Right forelimb (tissue), 1 donor: ENCODE measurements at regions not wholly inside any gene's neighbourhood (a gene's known extent, or its start where the extent isn't known, plus 50 kb on each side); places are given as distances from the start of the nearest gene placed in this dataset.

ENCODE experiments used
- DNase-seq: peaks from one replicate; pipeline ENCODE4 v3.0.0-alpha.2; 2018

DNA sequence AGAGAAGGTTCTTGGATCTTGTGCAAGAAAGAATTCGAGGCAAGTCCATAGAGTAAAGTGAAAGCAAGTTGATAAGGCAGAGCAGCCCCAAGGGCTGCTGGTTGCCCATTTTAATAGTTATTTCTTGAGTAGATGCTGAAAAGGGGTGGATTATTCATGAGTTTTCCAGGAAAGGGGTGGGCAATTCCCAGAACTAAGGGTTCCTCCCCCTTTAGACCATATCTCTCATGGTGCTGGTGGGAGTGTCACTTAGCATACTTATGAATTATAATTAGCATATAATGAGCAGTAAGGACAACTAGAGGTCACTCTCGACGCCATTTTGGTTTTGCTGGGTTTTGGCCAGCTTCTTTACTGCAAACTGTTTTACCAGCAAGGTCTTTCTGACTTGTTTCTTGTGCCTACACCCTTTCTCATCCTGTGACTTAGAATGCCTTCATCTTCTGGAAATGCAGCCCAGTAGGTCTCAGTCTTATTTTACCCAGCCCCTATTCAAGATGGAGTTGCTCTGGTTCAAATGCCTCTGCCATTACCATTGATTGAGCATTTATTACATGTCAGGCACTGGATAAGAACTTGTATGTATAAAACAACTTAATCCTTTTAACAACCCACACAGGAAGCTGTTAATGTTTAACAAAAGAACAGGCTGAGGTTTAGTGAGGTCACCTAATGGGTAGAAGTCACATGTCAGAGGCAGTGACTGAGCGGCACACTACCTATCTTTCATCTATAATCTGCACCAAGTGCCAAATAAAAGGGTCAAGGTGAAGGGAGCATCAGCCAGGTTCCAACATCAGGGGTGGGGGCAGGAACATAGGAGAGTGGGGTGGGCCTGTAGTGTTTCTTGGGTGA, 250.9 kb downstream of the ICOS start:
- no peak for DNase-seq

DNA sequence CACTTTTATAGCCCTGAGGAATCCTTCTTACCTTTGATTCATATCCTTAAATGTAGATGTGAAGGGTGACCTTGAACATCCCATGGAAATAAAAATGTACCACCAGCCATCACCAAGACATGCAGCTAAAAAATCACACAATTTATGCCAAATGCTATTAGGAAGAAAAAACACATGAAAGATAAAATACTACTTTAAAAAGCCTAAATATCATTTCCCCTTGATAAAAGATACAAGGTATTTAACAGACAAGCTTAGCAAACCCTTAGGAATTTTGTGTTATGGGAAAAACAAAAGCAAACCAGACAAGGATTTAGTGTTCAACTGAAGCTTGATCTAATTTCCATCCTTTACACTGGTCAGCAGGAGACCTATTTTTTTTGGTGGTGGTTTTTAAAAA, 255.0 kb downstream of the ICOS start:
- DNase-seq, result no peak

DNA sequence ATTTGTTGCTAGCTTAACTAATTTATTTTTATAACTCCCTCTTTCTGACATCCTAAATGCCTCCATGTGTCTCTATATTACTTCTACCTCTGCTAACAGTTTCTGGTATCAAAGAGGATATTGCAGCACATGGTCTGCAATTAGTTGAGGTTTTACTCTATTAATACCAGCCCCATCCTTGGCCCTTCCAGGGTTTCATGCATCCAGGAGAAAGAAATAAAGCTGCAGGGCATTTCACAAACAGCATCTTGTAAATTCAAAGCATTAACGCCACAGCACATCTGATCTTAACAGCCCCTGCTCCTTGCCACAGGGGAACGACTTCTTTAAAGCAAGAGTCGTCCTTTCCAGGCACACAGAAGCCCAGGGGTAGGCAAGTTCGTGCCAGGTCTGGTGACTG, 258.9 kb downstream of the ICOS start:
- no peak for DNase-seq

DNA sequence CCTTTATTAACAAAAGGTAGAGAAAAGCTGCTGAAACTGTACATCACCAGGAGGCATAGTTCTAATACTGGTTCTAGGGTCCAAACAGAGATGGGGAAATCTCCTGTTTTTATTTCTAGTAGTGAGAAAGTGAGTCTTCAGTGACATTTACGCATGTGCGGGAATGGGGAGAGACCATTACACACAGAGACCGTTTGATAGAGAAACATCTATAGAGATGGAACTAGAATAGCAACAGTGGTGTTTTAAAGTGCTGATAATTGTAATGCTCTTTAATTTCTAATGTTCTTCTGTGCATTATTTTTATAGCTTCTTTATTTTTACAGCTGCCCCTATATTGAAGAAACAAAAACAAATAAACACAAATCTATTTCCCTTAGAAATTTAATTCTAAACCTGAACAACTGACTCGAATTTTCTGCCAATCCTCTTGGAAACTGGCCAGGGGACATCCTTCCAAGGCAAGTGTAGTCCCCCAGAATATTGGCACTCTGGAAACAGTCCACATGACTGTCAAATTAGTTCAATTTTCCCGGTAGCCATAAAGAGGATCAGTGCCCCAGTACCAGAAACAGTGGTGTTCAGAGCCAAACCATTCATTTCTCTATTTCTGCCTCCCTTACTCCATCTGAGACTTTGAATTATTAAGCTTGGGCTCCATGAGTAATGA, 260.9 kb downstream of the ICOS start:
- no peak for DNase-seq

DNA sequence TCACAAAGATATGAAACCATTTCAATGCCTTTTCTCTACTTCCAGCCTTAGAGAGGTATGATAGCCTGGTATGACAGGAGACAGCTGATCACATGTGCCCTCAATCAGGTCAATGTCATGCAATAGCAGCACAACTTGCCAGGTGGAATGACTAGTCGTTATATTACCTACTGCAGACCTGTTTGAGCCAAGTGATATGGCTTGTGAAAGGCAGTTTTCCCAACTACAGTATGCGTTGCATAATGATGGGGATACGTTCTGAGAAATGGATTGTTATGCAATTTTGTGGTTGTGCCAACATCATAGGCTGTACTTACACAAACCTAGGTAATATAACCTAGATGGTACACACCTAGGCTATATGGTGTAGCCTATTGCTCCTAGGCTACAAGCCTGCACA, 262.8 kb downstream of the ICOS start:
- no peak for DNase-seq

DNA sequence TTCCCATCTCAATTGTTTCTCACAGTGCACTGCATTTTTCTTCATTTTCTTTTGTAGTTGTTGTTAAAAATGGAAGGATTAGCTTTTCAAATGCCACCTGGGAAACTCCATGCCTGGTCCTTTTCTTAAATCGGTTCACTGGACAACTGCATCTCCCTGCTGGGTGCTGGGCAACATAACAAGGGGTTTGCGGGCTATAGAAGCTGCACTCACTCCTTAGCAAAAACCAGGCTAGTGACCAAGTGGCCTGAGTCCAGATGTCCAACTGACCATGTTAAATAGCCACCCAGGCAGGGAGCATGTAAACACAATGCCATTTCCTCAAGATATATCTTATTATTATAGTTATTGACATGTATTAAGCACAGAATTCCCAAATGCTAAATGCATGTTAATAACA, 264.9 kb downstream of the ICOS start:
- DNase-seq, result no peak

DNA sequence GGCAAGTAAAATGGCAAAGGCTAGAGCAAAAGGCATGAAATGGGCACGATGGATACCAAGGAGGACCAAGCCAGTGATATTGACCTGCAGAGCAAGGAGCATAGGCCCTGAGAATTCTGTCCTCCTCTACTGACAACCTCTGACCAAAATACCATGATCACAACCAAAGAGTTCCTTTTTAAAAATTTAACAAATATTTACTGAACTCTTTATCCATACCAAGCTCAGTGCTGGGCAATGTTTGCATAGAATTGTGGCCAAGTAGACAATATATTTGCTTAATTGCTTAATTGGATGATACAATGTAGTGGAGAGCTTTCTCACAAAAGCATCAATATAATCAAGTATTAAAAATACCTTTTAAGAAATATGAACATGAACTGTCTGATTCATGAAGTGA, 265.7 kb downstream of the ICOS start:
- no peak for DNase-seq

DNA sequence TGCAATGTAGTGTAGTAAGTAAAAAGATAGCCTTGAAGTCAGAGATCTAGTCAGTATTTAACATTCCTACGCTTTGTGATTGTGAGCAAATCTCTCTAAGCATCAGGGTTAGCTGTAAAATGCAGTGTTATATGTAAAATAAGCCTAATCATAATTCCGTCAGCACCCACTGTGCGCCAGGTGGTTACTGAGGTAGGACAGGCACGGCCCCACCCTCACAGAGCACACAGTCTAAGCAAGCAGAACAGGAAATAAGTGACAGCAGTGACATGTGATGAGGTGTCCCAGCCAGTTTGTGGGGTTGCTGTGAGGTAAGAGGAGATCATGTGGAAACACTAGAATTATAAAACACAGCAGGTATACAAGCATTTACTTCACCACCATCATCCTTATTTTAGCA, 267.1 kb downstream of the ICOS start:
- no peak for DNase-seq

DNA sequence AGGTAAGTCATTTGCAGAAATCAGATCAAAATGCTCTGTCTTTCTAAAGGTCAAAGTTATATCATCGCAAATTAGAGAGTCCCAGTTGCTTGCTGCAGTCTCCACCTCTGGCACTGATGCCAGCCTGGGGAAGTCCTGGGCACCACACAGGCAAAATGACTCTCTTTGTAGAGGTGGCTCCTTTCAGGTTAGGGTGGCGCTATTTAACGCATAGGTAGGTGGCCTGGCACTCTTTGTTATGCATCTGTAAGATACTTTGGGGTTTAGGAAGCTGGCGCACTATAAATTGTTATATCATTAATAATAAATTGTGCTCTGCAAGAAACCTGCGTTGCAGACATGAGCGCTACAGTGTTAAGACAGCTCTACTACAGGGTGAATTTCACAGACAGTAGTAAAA, 268.5 kb downstream of the ICOS start:
- DNase-seq, result no peak

DNA sequence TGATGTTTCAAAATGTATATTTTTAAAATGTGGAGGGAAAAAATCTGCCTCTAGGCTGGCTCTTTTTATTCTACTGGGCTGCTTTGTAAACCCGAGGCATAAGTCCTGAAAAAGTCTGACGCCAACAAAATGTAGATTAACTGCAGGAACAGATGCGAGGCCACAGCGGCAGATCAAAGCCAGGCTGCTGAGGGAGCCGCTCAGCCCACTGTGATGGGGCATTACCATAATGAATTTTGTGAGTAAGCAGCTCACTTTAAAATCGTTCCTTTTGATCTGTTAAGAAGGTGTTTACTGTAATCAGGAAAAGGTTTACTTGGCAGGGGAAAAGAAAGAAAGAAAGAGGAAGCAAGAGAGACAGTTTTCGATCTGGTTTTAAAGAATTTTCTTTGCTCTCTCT, 269.0 kb downstream of the ICOS start:
- no peak for DNase-seq

DNA sequence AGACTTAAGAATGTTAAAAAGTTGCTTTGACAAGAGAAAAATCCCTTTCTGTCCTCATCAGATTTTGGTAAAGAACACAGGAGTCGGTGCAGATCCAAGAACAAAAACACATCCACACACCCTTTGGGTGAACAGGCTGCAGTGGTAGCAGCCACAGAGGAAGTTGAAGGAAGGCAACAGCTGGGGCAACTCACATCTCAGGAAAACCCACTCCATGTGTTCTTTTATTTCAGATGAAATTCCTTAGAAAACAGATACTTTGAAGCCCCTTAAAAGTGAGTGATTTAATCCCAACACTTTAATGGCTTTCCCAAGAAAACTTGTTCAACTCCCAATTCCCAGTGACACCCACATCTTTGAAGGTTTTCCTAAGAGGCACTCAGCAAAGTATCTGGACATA, 271.3 kb downstream of the ICOS start:
- DNase-seq, result no peak

DNA sequence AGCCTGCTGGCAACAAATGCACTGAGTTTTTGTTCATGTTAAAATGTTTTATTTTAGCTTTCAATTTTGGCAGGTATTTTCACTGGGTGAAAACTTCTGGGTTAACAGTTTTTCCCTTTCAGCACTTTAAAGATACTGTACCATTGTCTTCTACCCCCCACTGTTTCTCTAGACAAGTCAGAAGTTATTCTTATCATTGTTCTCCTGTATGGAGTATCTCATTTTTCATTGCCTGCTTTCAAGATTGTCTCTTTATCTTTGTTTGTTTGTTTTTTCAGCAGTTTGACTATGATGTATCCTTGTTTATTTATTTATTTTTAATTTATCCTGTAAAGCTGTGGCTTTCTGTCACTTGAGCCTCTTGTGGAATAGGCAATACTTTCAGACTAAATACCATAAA, 277.0 kb downstream of the ICOS start:
- no peak for DNase-seq

DNA sequence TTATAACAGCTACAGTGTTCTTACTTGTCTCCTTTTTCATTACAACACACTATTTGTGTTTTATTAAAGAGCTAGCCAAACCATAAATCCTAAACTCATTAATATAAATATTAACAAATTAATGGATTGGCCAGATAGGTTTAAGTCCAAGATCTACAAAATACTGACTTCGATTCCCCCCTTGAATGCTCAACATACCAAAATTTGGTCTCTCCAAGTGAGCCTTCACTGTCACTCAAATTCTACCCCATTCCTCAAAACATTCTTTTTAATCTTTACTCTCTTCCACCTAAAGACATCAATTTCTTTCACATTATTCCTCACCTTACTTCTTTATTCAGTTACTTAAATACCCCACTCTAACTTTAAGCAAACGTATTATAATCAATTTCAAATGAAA, 281.5 kb downstream of the ICOS start:
- no peak for DNase-seq

DNA sequence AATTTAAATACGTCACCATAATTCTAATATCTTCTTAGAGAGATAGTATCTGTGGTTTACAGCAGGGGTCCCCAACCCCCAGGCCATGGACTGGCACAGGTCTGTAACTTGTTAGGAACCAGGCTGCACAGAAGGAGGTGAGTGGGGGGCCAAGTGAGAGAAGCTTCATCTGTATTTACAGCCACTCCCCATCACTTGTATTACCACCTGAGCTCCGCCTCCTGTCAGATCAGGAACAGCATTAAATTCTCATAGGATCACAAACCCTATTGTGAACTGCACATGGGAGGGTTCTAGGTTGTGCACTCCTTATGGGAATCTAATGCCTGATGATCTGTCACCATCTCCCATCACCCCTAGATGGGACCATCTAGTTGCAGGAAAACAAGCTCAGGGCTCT, 282.6 kb downstream of the ICOS start:
- DNase-seq, result no peak

DNA sequence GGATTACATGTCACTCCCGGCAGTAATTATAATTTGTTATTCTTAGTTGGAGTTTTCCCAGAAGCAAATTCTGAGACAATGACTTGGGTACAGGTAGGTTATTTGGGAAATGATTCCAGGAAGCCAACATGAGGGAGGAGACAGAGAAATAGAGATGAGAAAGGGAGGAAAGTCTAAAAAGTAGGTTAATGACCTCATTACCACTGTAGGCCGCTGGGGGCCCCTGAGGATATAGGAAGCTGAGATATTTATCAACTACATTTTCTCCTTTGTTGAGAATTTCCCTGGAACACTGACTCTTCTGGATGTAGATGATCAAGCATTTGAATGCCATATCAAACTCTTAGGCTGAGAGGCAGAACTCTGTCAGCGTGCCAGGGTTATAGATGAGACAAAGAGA, 284.3 kb downstream of the ICOS start:
- DNase-seq, result no peak

DNA sequence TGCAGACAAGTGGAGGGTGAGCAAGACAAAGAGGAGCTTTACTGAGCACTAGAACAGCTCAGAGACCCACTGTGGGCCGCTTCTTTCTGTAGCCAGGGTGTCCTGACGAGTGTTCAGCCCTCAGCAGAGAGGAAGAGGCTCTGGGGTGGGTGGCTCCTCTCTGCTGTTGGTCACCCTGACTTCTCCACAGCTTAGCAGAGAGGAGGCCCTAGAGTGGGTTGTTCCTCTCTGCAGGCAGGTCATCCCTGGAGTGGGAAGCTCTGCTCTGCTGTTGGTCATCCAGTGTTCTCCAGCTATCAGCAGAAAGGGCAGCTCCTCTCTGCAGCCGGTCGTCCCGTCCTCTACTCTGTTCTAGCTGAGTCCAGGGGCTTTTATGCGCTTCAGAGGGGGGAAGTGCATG, 286.5 kb downstream of the ICOS start:
- DNase-seq, result no peak

DNA sequence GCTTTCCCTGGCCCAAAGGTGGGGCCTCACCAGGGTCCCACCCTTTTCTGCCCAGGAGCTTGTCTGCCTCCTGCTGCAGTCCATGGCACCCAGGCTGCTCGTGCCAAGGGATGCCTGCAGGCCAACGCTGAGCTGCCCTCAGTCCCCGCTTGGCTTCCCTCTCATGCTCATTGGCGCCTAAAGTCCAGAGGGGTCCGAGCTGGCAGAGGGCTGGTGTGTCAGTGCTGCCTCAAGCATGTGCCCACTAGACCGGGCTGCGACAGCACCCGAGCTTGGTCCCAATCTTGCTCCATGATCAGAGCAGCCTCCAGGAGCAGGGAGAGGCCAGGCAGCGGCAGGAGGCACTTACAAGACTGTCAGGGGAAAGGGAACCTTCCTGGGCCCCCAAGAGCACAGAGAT, 287.0 kb downstream of the ICOS start:
- no peak for DNase-seq

DNA sequence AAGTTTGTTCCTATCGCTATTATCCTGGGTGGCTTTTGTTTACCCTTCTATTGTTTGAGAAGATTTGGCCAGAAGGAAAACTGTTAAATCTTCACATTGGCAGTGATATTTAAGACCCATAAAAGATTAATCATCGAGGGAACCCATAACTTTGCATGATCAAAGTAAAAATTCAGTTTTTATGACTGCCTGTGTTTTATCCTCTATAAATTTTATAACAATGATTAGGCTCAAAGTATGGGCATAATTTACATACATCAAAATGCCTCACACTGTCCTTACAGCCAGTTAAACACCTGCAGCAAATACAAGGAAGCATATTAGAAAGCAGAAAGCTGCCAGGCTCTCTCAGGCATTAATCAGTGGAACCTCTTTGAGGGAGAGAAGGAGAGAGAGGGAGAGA, 289.1 kb downstream of the ICOS start:
- no peak for DNase-seq

DNA sequence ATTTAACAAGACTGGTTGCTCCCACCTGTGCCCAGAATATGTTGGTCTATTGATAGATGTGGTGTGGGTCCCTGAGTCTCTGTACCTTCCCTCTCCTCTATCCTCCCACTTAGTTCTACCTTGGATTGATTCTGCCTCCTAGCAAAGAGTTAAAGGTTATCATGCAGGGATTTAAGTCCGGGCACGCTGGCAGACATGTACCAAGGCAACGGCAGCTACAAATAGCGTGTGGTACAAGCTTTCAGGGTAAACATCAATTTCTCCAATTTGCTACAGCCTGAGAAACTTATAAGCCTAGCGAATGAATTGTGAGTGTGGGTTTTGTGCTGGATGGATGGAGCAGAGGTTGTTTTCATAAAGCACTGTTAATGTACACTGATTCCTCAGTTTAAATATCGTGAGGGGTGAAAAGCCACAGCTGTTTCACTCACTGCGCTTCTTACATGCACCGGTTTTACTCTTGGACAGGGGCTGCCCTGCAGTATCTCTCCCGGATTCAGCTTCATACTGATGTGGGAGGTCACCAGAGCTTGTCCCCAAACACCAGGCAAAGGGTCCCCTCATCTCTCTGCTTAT, 289.8 kb downstream of the ICOS start:
- DNase-seq, result no peak

DNA sequence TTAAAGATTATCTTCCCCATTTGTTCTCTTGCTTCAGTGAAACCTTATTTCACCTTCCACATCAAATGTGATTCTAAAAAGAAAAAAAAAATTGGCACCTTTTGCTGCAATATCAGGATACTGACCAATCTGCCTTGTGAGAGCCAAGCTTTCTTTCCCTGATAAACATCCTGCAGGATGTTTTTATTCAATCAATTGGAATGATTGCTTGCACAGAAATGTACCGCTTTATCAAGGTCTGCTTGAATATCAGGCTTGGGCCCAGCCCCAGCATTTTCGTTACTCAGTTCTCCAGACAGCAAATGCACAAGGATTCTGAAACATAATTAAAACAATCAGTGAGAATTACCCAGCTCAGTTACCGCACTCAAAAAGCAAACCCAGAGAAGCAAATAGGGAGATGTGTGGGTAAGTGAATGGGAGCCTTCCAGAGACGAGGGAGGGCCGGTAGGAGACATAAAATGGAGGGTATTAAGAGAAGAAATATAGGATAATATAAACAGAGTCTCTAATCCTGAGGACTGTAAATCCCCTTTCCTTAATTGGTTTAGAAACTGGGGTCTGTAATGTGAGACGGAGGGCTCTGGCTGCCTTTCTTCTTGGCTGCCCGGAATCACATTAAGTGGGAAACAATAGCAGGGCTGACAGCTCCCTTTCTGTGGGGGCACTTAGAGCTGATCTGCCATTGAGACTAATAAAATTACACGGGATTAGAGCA, 291.8 kb downstream of the ICOS start:
- DNase-seq, result no peak

DNA sequence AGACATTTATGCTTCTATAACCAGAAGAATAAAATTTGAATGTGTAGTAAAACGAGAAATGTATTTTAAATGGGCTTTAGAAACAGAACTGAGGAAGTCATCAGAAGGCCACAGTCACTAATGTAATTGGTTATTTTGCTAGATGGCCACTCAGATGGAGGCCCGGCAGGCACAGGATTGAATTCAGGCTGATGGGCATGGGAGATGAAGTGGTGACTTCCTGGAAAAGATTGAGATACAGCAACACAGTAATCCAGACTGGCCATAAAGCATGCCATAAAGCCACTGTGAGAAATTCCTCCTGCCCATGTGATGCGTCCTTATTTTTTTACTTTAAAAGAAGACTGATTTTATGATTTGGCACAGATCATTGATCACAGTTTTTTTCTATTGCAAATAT, 297.7 kb downstream of the ICOS start:
- DNase-seq, result no peak

DNA sequence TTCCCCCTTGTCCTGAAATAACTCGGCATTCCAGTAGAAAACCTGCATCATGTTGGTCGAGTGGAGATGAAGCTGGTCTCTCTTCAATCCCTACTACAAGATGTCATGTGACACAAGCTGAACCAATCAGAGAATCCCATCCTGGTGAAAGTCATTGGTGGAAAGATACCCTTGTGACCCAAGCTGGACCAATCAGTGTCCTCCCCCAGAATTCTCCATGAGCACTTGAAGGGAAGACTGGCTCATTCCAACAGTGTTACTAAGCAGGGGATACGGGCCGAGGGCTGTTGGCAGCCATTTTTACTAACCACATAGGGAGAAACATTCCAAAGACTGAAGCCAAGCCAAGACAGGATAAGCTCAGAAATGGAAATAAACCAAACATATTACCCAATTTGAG, 298.3 kb downstream of the ICOS start:
- DNase-seq, result no peak

DNA sequence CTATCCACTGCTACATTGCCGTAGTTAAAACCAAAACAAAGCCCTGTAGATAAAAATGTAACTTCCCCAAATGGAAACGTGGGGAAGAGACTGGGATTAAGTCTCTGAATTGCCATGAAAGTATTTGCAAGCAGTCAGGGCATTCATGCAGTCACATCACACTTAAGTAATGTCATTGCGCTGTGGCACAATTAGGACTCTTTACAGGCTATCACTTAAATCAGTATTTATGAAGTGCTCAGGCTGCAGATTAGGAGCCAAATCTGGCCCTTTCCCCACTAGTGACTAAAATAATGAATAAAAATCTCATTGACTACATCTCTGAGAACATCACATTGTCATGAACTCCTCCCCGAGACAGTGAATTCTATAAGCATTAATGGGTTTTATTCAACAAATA, 300.9 kb downstream of the ICOS start:
- no peak for DNase-seq
